A549 (cell line): ENCODE measurements at regions not wholly inside any gene's neighbourhood (a gene's known extent, or its start where the extent isn't known, plus 50 kb on each side); places are given as distances from the start of the nearest gene placed in this dataset.
A peak's percentile ranks its signal among the peaks of the same experiment; 100 is the strongest.

Experiments used
- ATAC-seq, 2 experiments: fragments of 200-7000 bp in 1 of 2; fragments of >200 bp in 1 of 2; cut with Nextera tagmentation in 1 of 2; cut with Tn5 transposase in 1 of 2; 3 replicates each; pipeline versions ENCODE4 v1.8.0 to v1.9.1; 2018 to 2020; ENCODE audit warnings: mild to moderate bottlenecking in 1 of 2, moderate library complexity in 1 of 2
- CTCF ChIA-PET: fragments of 300-600 bp; sonication (Branson Sonifier 250); formaldehyde crosslinking; extraction: SDS; loops from one replicate; lab custom pipeline; 2021; ENCODE audit warnings: antibody characterized with exemption, inconsistent platforms; lab: Yijun Ruan, JAX
- POLR2A ChIA-PET: fragments of 350-600 bp; formaldehyde crosslinking; extraction: SDS; loops from one replicate; lab custom pipeline; 2021; ENCODE audit warnings: antibody characterized with exemption, inconsistent platforms; lab: Yijun Ruan, JAX
- DNase-seq, 2 experiments: peaks; one replicate each; pipeline versions ENCODE4 v3.0.0 to v3.0.0-alpha.2; 2011 to 2016; ENCODE audit warnings: low read depth in 1 of 2, low spot score in 1 of 2
- FAIRE-seq: peaks from 2 replicates; lab custom pipeline; 2011; peaks lifted over from hg19 to GRCh38; lab: Jason Lieb, UNC
- H3K27ac ChIP-seq, 2 experiments: fragments of >200 bp; sonication (Bioruptor Twin); formaldehyde crosslinking; 3 replicates each; pipeline ENCODE4 v1.5.1; 2016 to 2017
- H3K4me1 ChIP-seq: fragments of >200 bp; sonication (Bioruptor Twin); formaldehyde crosslinking; 3 replicates; pipeline ENCODE4 v1.6.1; 2016
- H3K4me2 ChIP-seq: fragments of >200 bp; sonication (Bioruptor Twin); formaldehyde crosslinking; 3 replicates; pipeline ENCODE4 v1.6.1; 2016
- H3K4me3 ChIP-seq: fragments of >200 bp; sonication (Bioruptor Twin); formaldehyde crosslinking; 3 replicates; pipeline ENCODE4 v1.5.1; 2016
- H3K9me3 ChIP-seq: fragments of >200 bp; sonication (Bioruptor Twin); formaldehyde crosslinking; 3 replicates; pipeline ENCODE4 v1.6.1; 2016
- CEBPB ChIP-seq, 2 experiments: fragments of >200 bp in 1 of 2; sonication (Bioruptor Twin) in 1 of 2; formaldehyde crosslinking in 1 of 2; IDR thresholded peaks; 2 replicates each; pipeline ENCODE4 v1.6.1; 2012 to 2016
- HDAC2 ChIP-seq: fragments of 200-600 bp; sonication (generic); IDR thresholded peaks from 2 replicates; pipeline ENCODE4 v1.6.1; 2016
- HEYL ChIP-seq: fragments of 250-450 bp; sonication (Bioruptor Pico); IDR thresholded peaks from 2 replicates; pipeline ENCODE4 v1.8.0; 2021; ENCODE audit warnings: mild to moderate bottlenecking, moderate library complexity
- KDM1A ChIP-seq: fragments of 200-600 bp; sonication (generic); IDR thresholded peaks from 2 replicates; pipeline ENCODE4 v1.6.1; 2016; ENCODE audit warnings: low read depth, mild to moderate bottlenecking
- MAZ ChIP-seq: fragments of 150-350 bp; IDR thresholded peaks from 2 replicates; pipeline ENCODE4 v1.6.1; 2014; ENCODE audit warnings: antibody characterized with exemption, low read depth, low read length, borderline replicate concordance
- NPAS2 ChIP-seq: fragments of 250-450 bp; sonication (Bioruptor Pico); IDR thresholded peaks from 2 replicates; pipeline ENCODE4 v1.8.0; 2022; ENCODE audit warnings: mild to moderate bottlenecking, moderate library complexity, borderline replicate concordance
- RAD21 ChIP-seq, 2 experiments: fragments of >200 bp in 1 of 2; sonication (Bioruptor Twin) in 1 of 2; formaldehyde crosslinking in 1 of 2; IDR thresholded peaks in 1 of 2; conservative IDR thresholded peaks in 1 of 2; 2 replicates in 1 of 2; 3 replicates in 1 of 2; pipeline ENCODE4 v1.6.1; 2012 to 2018; ENCODE audit warnings: inconsistent platforms in 1 of 2
- RARB ChIP-seq: fragments of 250-450 bp; sonication (Bioruptor Pico); IDR thresholded peaks from 2 replicates; pipeline ENCODE4 v1.8.0; 2021; ENCODE audit warnings: mild to moderate bottlenecking, moderate library complexity
- RCOR1 ChIP-seq: fragments of 150-350 bp; IDR thresholded peaks from 2 replicates; pipeline ENCODE4 v1.6.1; 2014; ENCODE audit warnings: antibody characterized with exemption, low read length, low read depth
- SMC3 ChIP-seq: fragments of >200 bp; sonication (Bioruptor Twin); formaldehyde crosslinking; IDR thresholded peaks from 3 replicates; pipeline ENCODE4 v1.6.1; 2018; ENCODE audit warnings: inconsistent platforms
- ZC3H11A ChIP-seq: fragments of 450-650 bp; IDR thresholded peaks from 2 replicates; pipeline ENCODE4 v1.6.1; 2014; ENCODE audit warnings: antibody characterized with exemption, mild to moderate bottlenecking
- WGBS: methylation state at CpG from one replicate; pipeline ENCODE4 v1.1.6; 2017; ENCODE audit errors: missing lambda C conversion rate; 5-methylcytosine and 5-hydroxymethylcytosine counted together
- TF ChIP-seq, protein P1 (sequence below): fragments of >200 bp; sonication (Bioruptor Twin); formaldehyde crosslinking; IDR thresholded peaks from 3 replicates; pipeline ENCODE4 v1.5.1; 2016
- TF ChIP-seq, protein P2 (sequence below): IDR thresholded peaks from 2 replicates; pipeline ENCODE4 v1.6.1; 2012; ENCODE audit warnings: low read depth, borderline replicate concordance
- TF ChIP-seq, protein P3 (sequence below): fragments of 450-650 bp; IDR thresholded peaks from 2 replicates; pipeline ENCODE4 v1.6.1; 2014; ENCODE audit warnings: antibody characterized with exemption
- TF ChIP-seq, protein P4 (sequence below): fragments of 150-350 bp; IDR thresholded peaks from 2 replicates; pipeline ENCODE4 v1.6.1; 2014; ENCODE audit warnings: low read depth, mild to moderate bottlenecking, low read length
- TF ChIP-seq, protein P5 (sequence below): fragments of 250-450 bp; sonication (Bioruptor Pico); IDR thresholded peaks from 2 replicates; pipeline ENCODE4 v1.5.0; 2021; ENCODE audit warnings: mild to moderate bottlenecking, moderate library complexity, borderline replicate concordance
- TF ChIP-seq, protein P6 (sequence below): fragments of >200 bp; sonication (Bioruptor Twin); formaldehyde crosslinking; IDR thresholded peaks from 3 replicates; pipeline ENCODE4 v1.6.1; 2016

DNA sequence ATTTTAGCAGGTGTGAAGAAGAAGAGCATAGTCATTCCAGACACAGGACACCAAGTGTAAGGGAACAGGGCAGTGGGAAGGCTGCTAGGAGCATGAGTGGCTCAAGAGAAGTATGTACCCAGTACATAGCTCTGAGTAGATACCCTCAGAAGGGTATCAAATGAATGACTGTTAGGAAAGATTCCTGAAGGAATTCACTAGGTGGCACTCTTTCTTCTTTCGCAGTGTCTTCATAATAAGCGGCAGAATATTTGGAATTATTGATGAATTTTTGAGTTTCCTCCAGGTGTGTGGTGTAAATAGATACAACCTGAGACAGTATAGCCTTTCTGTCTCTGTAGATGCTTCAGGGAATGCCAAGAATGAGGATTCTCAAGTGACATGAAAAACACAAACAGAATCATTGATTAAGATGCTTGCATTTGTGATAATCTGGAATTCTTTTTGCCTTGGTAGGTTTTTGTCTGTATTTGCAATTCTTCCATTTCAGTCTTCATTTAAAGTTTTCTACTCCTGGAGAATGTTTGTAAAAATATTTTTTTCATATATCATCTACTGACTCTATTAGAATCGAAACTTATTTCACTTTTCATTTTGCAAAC is 264.3 kb upstream of the RIMS1 start:
- Histone ChIP-seq H3K4me2 (no peak overlapping the region), H3K4me1 (no peaks in the 10 kb centered on the region), H3K9me3 (no peaks in the 10 kb centered on the region; the same call in 2 of the 3 replicates), H3K27ac (no peak overlapping the region)
- ATAC-seq (no peak), FAIRE-seq (no peak), DNase-seq (peak in 1 of 2 experiments; percentile 1)
- CTCF ChIA-PET = interaction anchor here (0.6 to 1.6 kb wide), 2 partner anchors 22 to 1552 kb away, joined by 4 to 5 read pairs; no protein-coding TSS in a partner anchor
- TF ChIP-seq SMC3 (0 out of 3 replicates have a peak, but pooled peaks have one; percentile 16), RAD21 (conservative IDR thresholded peaks at IDR 0.05 in 1 of 2, IDR thresholded peaks at IDR 0.05 in 1 of 2) (peak; percentile 29 to 44; a peak in 3 of 5 replicates), HDAC2 (no peak)
- TF ChIP-seq, protein P1, sequence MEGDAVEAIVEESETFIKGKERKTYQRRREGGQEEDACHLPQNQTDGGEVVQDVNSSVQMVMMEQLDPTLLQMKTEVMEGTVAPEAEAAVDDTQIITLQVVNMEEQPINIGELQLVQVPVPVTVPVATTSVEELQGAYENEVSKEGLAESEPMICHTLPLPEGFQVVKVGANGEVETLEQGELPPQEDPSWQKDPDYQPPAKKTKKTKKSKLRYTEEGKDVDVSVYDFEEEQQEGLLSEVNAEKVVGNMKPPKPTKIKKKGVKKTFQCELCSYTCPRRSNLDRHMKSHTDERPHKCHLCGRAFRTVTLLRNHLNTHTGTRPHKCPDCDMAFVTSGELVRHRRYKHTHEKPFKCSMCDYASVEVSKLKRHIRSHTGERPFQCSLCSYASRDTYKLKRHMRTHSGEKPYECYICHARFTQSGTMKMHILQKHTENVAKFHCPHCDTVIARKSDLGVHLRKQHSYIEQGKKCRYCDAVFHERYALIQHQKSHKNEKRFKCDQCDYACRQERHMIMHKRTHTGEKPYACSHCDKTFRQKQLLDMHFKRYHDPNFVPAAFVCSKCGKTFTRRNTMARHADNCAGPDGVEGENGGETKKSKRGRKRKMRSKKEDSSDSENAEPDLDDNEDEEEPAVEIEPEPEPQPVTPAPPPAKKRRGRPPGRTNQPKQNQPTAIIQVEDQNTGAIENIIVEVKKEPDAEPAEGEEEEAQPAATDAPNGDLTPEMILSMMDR = peak; percentile 48; the same call in 2 of the 3 replicates
- TF ChIP-seq, all 56 proteins: peak for 3
- no peak overlapping the region for H3K4me3 ChIP-seq
- WGBS = 2% methylated on average over 3 of the region's 3 CpGs
- POLR2A ChIA-PET = no interaction called here

DNA sequence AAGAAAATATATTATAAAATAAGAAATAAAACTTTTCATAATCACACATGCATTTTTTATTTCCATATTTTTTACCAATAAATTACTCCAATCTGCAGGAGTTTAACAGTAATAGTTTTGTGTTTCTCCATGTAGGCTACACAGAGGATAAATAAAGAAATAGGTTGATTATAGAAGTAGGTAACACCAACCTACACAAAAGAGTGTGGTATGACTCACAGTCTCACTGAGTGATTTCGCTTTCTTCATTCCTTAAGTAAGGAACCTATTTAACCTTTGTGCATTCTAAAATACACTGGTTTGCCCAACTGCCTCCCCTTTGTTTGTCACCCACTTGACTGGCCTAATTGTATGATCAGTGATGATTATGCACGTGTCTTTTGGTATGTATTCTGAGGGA is 244.2 kb upstream of the RIMS1 start:
- Histone ChIP-seq H3K4me3 (no peak overlapping the region), H3K4me2 (no peak overlapping the region), H3K27ac (no peak overlapping the region), H3K9me3 (no peaks in the 10 kb centered on the region), H3K4me1 (no peaks in the 10 kb centered on the region)
- ATAC-seq (no peak), DNase-seq (no peak), FAIRE-seq (no peak)
- TF ChIP-seq, protein P2, sequence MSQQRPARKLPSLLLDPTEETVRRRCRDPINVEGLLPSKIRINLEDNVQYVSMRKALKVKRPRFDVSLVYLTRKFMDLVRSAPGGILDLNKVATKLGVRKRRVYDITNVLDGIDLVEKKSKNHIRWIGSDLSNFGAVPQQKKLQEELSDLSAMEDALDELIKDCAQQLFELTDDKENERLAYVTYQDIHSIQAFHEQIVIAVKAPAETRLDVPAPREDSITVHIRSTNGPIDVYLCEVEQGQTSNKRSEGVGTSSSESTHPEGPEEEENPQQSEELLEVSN = no peak
- no peak for TF ChIP-seq CEBPB (IDR thresholded peaks at IDR 0.05)
- TF ChIP-seq, protein P3, sequence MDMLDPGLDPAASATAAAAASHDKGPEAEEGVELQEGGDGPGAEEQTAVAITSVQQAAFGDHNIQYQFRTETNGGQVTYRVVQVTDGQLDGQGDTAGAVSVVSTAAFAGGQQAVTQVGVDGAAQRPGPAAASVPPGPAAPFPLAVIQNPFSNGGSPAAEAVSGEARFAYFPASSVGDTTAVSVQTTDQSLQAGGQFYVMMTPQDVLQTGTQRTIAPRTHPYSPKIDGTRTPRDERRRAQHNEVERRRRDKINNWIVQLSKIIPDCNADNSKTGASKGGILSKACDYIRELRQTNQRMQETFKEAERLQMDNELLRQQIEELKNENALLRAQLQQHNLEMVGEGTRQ = no peak
- TF ChIP-seq KDM1A = no peak
- TF ChIP-seq, protein P4, sequence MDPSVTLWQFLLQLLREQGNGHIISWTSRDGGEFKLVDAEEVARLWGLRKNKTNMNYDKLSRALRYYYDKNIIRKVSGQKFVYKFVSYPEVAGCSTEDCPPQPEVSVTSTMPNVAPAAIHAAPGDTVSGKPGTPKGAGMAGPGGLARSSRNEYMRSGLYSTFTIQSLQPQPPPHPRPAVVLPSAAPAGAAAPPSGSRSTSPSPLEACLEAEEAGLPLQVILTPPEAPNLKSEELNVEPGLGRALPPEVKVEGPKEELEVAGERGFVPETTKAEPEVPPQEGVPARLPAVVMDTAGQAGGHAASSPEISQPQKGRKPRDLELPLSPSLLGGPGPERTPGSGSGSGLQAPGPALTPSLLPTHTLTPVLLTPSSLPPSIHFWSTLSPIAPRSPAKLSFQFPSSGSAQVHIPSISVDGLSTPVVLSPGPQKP = no peak
- TF ChIP-seq, protein P5, sequence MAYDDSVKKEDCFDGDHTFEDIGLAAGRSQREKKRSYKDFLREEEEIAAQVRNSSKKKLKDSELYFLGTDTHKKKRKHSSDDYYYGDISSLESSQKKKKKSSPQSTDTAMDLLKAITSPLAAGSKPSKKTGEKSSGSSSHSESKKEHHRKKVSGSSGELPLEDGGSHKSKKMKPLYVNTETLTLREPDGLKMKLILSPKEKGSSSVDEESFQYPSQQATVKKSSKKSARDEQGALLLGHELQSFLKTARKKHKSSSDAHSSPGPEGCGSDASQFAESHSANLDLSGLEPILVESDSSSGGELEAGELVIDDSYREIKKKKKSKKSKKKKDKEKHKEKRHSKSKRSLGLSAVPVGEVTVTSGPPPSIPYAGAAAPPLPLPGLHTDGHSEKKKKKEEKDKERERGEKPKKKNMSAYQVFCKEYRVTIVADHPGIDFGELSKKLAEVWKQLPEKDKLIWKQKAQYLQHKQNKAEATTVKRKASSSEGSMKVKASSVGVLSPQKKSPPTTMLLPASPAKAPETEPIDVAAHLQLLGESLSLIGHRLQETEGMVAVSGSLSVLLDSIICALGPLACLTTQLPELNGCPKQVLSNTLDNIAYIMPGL = no peak
- no peak for TF ChIP-seq SMC3
- TF ChIP-seq RARB (CRISPR knock-in tag) = no peak
- no peak for TF ChIP-seq NPAS2 (CRISPR knock-in tag)
- no peak for TF ChIP-seq HEYL (CRISPR knock-in tag)
- TF ChIP-seq, protein P1 = no peak
- no peak for TF ChIP-seq ZC3H11A
- TF ChIP-seq RCOR1 = no peak
- no peak for TF ChIP-seq MAZ
- TF ChIP-seq, protein P6, sequence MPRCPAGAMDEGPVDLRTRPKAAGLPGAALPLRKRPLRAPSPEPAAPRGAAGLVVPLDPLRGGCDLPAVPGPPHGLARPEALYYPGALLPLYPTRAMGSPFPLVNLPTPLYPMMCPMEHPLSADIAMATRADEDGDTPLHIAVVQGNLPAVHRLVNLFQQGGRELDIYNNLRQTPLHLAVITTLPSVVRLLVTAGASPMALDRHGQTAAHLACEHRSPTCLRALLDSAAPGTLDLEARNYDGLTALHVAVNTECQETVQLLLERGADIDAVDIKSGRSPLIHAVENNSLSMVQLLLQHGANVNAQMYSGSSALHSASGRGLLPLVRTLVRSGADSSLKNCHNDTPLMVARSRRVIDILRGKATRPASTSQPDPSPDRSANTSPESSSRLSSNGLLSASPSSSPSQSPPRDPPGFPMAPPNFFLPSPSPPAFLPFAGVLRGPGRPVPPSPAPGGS = no peak
- POLR2A ChIA-PET = no interaction called here
- CTCF ChIA-PET = no interaction called here
- 0% methylated on average over 2 of the region's 2 CpGs for WGBS
